HepG2 (cell line): ENCODE measurements at regions not wholly inside any gene's neighbourhood (a gene's known extent, or its start where the extent isn't known, plus 50 kb on each side); places are given as distances from the start of the nearest gene placed in this dataset.

Source experiments
- ATAC-seq: fragments of 200-7000 bp; cut with Tn5 transposase; 3 replicates; pipeline ENCODE4 v1.9.1; 2020; ENCODE audit warnings: mild to moderate bottlenecking, moderate library complexity
- BruUV-seq: library from RNA; stranded (reverse); fragments of 400-500 nt; replicated peaks from 2 replicates; lab custom pipeline; 2021; lab: Mats Ljungman, UMichigan
- CTCF ChIA-PET: fragments of 300-600 bp; formaldehyde crosslinking; extraction: SDS; loops from one replicate; lab custom pipeline; 2021; ENCODE audit warnings: low total read pairs, inconsistent platforms, low intra/inter-chr PET ratio; lab: Yijun Ruan, JAX
- POLR2A ChIA-PET: fragments of 350-600 bp; sonication (Branson Sonifier 250); formaldehyde crosslinking; loops from one replicate; lab custom pipeline; 2020; ENCODE audit warnings: antibody characterized with exemption, inconsistent platforms; lab: Yijun Ruan, JAX
- DNase-seq: peaks from one replicate; pipeline ENCODE4 v3.0.0-alpha.2; 2015; ENCODE audit warnings: low spot score
- FAIRE-seq: peaks from 3 replicates; lab custom pipeline; 2011; peaks lifted over from hg19 to GRCh38; lab: Jason Lieb, UNC
- H2AFZ ChIP-seq: one replicate; pipeline ENCODE4 v1.6.1; 2011; ENCODE audit warnings: low read length, inconsistent platforms
- H3K27ac ChIP-seq: fragments of 300-600 bp; 3 replicates; pipeline ENCODE4 v1.8.0; 2011; ENCODE audit warnings: mixed run types, mild to moderate bottlenecking, mixed read lengths, low read length, inconsistent platforms; ENCODE audit not compliant: insufficient read depth; ENCODE audit errors: extremely low read length
- H3K27me3 ChIP-seq, 2 experiments: fragments of 200-600 bp in 1 of 2; 2 replicates in 1 of 2; 3 replicates in 1 of 2; pipeline versions ENCODE4 v1.6.0 to v1.8.0; 2011; ENCODE audit warnings: low read length in 2 of 2, mild to moderate bottlenecking in 2 of 2, moderate library complexity in 2 of 2, inconsistent platforms in 1 of 2; ENCODE audit not compliant: insufficient read depth in 2 of 2, control insufficient read depth in 1 of 2
- H3K36me3 ChIP-seq, 2 experiments: fragments of 200-600 bp in 1 of 2; replicated peaks in 1 of 2; 2 replicates in 1 of 2; 3 replicates in 1 of 2; pipeline versions ENCODE4 v1.5.1 to v1.8.0; 2011; ENCODE audit warnings: low read length in 2 of 2, inconsistent platforms in 1 of 2; ENCODE audit not compliant: insufficient read depth in 2 of 2, control insufficient read depth in 1 of 2
- H3K4me1 ChIP-seq: 2 replicates; pipeline ENCODE4 v1.5.1; 2012; ENCODE audit warnings: low read length, inconsistent platforms; ENCODE audit not compliant: insufficient read depth
- H3K4me2 ChIP-seq: 2 replicates; pipeline ENCODE4 v1.6.0; 2011; ENCODE audit warnings: low read depth, low read length, inconsistent platforms
- H3K4me3 ChIP-seq, 3 experiments: fragments of 200-600 bp in 1 of 3; sonication (generic), shearing (Covaris generic) in 1 of 3; replicated peaks in 1 of 3; 2 replicates each; pipeline ENCODE4 v1.5.1; 2011 to 2016; ENCODE audit warnings: low read length in 3 of 3, inconsistent platforms in 2 of 3, low read depth in 2 of 3, mild to moderate bottlenecking in 2 of 3, control low read depth in 1 of 3, mixed read lengths in 1 of 3; ENCODE audit not compliant: insufficient read depth in 1 of 3
- H3K79me2 ChIP-seq: one replicate; pipeline ENCODE4 v1.6.1; 2011; ENCODE audit warnings: low read length, inconsistent platforms; ENCODE audit not compliant: insufficient read depth
- H3K9ac ChIP-seq: 2 replicates; pipeline ENCODE4 v1.6.0; 2011; ENCODE audit warnings: mild to moderate bottlenecking, low read depth, low read length, inconsistent platforms; ENCODE audit not compliant: insufficient read depth
- H3K9me3 ChIP-seq: 2 replicates; pipeline ENCODE4 v1.5.1; 2012; ENCODE audit warnings: mild to moderate bottlenecking, low read length
- H4K20me1 ChIP-seq: 2 replicates; pipeline ENCODE4 v1.6.0; 2011; ENCODE audit warnings: inconsistent platforms, mild to moderate bottlenecking, low read length, moderate library complexity; ENCODE audit not compliant: insufficient read depth
- BRD4 ChIP-seq: sonication (generic); formaldehyde crosslinking; IDR thresholded peaks from 2 replicates; pipeline ENCODE4 v1.4.0; 2020; ENCODE audit warnings: missing genetic modification reagents
- MTF1 ChIP-seq: sonication (generic); formaldehyde crosslinking; IDR thresholded peaks from 2 replicates; pipeline ENCODE4 v1.5.0; 2020; ENCODE audit warnings: missing genetic modification reagents
- NCOA2 ChIP-seq: sonication (generic); formaldehyde crosslinking; IDR thresholded peaks from 2 replicates; pipeline ENCODE4 v1.8.0; 2022; ENCODE audit warnings: inconsistent platforms
- NFKB2 ChIP-seq: sonication (generic); formaldehyde crosslinking; IDR thresholded peaks from 2 replicates; pipeline ENCODE4 v1.4.0; 2020; ENCODE audit warnings: missing genetic modification reagents, borderline replicate concordance
- NRL ChIP-seq: sonication (generic); formaldehyde crosslinking; IDR thresholded peaks from 2 replicates; pipeline ENCODE4 v1.5.0; 2020; ENCODE audit warnings: missing genetic modification reagents, mild to moderate bottlenecking, moderate library complexity, borderline replicate concordance
- PHF8 ChIP-seq: sonication (generic); formaldehyde crosslinking; IDR thresholded peaks from 2 replicates; pipeline ENCODE4 v1.5.0; 2020; ENCODE audit warnings: missing genetic modification reagents
- RXRB ChIP-seq: IDR thresholded peaks from 2 replicates; pipeline ENCODE4 v1.6.1; 2016; ENCODE audit warnings: borderline replicate concordance, missing genetic modification reagents, missing compliant biosample characterization
- SMAD9 ChIP-seq: sonication (generic); formaldehyde crosslinking; IDR thresholded peaks from 2 replicates; pipeline ENCODE4 v1.5.1; 2020; ENCODE audit warnings: mild to moderate bottlenecking, missing genetic modification reagents
- SP2 ChIP-seq: sonication (generic); formaldehyde crosslinking; IDR thresholded peaks from 2 replicates; pipeline ENCODE4 v1.5.1; 2020; ENCODE audit warnings: mild to moderate bottlenecking, missing genetic modification reagents
- ZBTB42 ChIP-seq: sonication (generic); formaldehyde crosslinking; IDR thresholded peaks from 2 replicates; pipeline ENCODE4 v1.5.0; 2020; ENCODE audit warnings: mild to moderate bottlenecking, missing genetic modification reagents
- ZFP36L1 ChIP-seq: sonication (generic); formaldehyde crosslinking; IDR thresholded peaks from 2 replicates; pipeline ENCODE4 v1.8.0; 2022; ENCODE audit warnings: mild to moderate bottlenecking, missing genetic modification reagents, moderate library complexity
- ZNF326 ChIP-seq: sonication (generic); formaldehyde crosslinking; IDR thresholded peaks from 2 replicates; pipeline ENCODE4 v1.4.0; 2020; ENCODE audit warnings: missing genetic modification reagents, borderline replicate concordance
- ZNF737 ChIP-seq: sonication (generic); formaldehyde crosslinking; IDR thresholded peaks from 2 replicates; pipeline ENCODE4 v1.5.0; 2020; ENCODE audit warnings: missing genetic modification reagents, mild to moderate bottlenecking, borderline replicate concordance
- WGBS: methylation state at CpG from one replicate; pipeline ENCODE4 v1.1.6; 2017; ENCODE audit warnings: low lambda C conversion rate; 5-methylcytosine and 5-hydroxymethylcytosine counted together
- in situ Hi-C: cut with HindIII; loops from 2 replicates; pipeline ENCODE4 v1.10.0; 2017; ENCODE audit warnings: low pct_unique_long_range_greater_than_20kb; ENCODE audit not compliant: extremely low pct_ligation_motif_present
- intact Hi-C: fragments of 100-400 bp; cut with micrococcal nuclease; formaldehyde crosslinking; loops from one replicate; pipeline ENCODE4 v1.10.0; 2022; ENCODE audit not compliant: unreplicated experiment
- TF ChIP-seq, protein P1 (sequence below): sonication (generic); formaldehyde crosslinking; IDR thresholded peaks from 2 replicates; pipeline ENCODE4 v1.4.0; 2020; ENCODE audit warnings: missing genetic modification reagents
- TF ChIP-seq, protein P2 (sequence below): sonication (generic); formaldehyde crosslinking; IDR thresholded peaks from 2 replicates; pipeline ENCODE4 v1.4.0; 2020; ENCODE audit warnings: low read depth, mild to moderate bottlenecking, missing genetic modification reagents
- TF ChIP-seq, protein P3 (sequence below): sonication (generic); formaldehyde crosslinking; IDR thresholded peaks from 2 replicates; pipeline ENCODE4 v1.8.1; 2023; ENCODE audit warnings: mild to moderate bottlenecking, missing genetic modification reagents

DNA sequence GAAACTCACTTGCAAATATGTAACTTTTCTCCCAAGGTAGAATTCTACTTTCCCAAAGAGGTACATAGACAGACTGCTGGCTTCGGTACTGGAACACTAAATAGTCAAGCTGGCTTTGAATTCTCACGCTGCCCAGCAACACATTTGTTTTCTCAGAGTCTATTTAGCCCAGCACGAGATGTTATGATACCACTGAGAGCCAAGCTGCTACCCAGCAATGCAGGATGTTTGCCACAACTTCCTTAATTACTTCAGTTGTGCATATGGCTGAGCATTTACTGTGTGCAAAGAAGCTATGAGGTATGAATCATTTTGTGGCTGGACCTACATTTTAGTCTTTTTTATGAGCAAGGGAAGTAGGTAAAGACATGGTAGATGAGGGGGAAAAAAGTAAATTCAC is 793.2 kb downstream of the PLA2G4A start (continued):
- TF ChIP-seq PHF8 (CRISPR knock-in tag) (no peak), NRL (CRISPR knock-in tag) (no peak), ZFP36L1 (CRISPR knock-in tag) (no peak)

DNA sequence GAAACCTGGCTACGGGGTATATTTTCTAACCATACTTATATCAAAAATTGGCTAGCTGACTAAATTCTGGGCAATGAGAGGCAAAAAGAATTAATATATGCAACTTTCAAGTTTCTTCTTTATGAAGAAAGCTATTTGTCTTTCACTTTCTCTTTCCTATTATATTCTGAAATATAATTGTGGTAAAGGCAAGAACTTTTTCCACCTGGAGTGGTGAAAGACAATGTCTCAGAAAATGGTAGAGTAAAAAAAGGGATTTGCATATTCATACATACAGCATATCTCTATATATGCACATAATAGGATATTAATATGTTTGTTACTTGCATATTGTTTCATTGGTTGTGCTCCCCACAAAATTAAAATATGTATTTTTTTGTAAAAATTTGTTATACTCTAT is 793.8 kb downstream of the PLA2G4A start:
- FAIRE-seq (no peak), DNase-seq (no peak), ATAC-seq (no peak)
- Histone ChIP-seq H3K4me1 (no peaks in the 10 kb centered on the region), H3K4me3 (no peak overlapping the region), H3K27ac (no peak overlapping the region), H3K9ac (no peak overlapping the region), H4K20me1 (no peaks in the 10 kb centered on the region), H3K4me2 (no peak overlapping the region), H3K79me2 (no peaks in the 10 kb centered on the region), H3K27me3 (no peaks in the 10 kb centered on the region), H3K9me3 (peaks cover 10% of the 10 kb centered on the region), H3K36me3 (no peaks in the 10 kb centered on the region), H2AFZ (no peak overlapping the region)
- in situ Hi-C loops (no loop called here), intact Hi-C loops (no loop called here)
- TF ChIP-seq ZBTB42 (CRISPR knock-in tag) (no peak), NCOA2 (CRISPR knock-in tag) (no peak), MTF1 (CRISPR knock-in tag) (no peak), SMAD9 (CRISPR knock-in tag) (no peak), BRD4 (CRISPR knock-in tag) (no peak), ZNF737 (CRISPR knock-in tag) (no peak), RXRB (CRISPR knock-in tag) (no peak), ZNF326 (CRISPR knock-in tag) (no peak), SP2 (CRISPR knock-in tag) (no peak), NFKB2 (CRISPR knock-in tag) (no peak)
- TF ChIP-seq, protein P1, sequence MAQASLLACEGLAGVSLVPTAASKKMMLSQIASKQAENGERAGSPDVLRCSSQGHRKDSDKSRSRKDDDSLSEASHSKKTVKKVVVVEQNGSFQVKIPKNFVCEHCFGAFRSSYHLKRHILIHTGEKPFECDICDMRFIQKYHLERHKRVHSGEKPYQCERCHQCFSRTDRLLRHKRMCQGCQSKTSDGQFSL (CRISPR knock-in tag) = no peak
- TF ChIP-seq, protein P2, sequence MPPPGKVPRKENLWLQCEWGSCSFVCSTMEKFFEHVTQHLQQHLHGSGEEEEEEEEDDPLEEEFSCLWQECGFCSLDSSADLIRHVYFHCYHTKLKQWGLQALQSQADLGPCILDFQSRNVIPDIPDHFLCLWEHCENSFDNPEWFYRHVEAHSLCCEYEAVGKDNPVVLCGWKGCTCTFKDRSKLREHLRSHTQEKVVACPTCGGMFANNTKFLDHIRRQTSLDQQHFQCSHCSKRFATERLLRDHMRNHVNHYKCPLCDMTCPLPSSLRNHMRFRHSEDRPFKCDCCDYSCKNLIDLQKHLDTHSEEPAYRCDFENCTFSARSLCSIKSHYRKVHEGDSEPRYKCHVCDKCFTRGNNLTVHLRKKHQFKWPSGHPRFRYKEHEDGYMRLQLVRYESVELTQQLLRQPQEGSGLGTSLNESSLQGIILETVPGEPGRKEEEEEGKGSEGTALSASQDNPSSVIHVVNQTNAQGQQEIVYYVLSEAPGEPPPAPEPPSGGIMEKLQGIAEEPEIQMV (CRISPR knock-in tag) = no peak
- TF ChIP-seq, protein P3, sequence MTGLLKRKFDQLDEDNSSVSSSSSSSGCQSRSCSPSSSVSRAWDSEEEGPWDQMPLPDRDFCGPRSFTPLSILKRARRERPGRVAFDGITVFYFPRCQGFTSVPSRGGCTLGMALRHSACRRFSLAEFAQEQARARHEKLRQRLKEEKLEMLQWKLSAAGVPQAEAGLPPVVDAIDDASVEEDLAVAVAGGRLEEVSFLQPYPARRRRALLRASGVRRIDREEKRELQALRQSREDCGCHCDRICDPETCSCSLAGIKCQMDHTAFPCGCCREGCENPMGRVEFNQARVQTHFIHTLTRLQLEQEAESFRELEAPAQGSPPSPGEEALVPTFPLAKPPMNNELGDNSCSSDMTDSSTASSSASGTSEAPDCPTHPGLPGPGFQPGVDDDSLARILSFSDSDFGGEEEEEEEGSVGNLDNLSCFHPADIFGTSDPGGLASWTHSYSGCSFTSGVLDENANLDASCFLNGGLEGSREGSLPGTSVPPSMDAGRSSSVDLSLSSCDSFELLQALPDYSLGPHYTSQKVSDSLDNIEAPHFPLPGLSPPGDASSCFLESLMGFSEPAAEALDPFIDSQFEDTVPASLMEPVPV (CRISPR knock-in tag) = no peak
- CTCF ChIA-PET = no interaction called here
- no TSS peak for BruUV-seq
- WGBS = 3% methylated on average over 1 of the region's 1 CpG
- POLR2A ChIA-PET = no interaction called here
